ENCODE measurements at regions not wholly inside any gene's neighbourhood (a gene's known extent, or its start where the extent isn't known, plus 50 kb on each side); places are given as distances from the start of the nearest gene placed in this dataset.

DNA sequence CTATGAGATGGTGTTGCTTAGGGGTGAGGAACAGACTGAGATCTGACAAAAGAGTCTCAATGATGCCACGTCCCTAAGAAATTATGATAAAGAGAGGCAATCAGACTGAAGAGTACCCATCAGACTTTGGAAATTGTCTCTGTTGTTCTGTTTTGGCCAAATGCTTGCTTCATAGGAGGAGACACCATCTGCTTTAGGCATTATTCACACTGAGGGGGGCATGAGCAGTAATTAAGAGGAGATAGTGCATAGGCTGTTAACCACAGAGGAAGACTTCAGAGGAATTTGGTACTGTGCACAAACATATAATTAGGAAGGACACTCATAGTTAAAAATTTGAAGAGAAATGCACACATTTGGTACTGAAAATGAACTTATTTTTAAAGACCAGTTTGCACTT is 190.7 kb downstream of the FAM170A start:
- no peak for DNase-seq
- H3K36me3 ChIP-seq (ENCODE audit: low read depth): no peaks in the 10 kb centered on the region
- TF ChIP-seq, protein P1, sequence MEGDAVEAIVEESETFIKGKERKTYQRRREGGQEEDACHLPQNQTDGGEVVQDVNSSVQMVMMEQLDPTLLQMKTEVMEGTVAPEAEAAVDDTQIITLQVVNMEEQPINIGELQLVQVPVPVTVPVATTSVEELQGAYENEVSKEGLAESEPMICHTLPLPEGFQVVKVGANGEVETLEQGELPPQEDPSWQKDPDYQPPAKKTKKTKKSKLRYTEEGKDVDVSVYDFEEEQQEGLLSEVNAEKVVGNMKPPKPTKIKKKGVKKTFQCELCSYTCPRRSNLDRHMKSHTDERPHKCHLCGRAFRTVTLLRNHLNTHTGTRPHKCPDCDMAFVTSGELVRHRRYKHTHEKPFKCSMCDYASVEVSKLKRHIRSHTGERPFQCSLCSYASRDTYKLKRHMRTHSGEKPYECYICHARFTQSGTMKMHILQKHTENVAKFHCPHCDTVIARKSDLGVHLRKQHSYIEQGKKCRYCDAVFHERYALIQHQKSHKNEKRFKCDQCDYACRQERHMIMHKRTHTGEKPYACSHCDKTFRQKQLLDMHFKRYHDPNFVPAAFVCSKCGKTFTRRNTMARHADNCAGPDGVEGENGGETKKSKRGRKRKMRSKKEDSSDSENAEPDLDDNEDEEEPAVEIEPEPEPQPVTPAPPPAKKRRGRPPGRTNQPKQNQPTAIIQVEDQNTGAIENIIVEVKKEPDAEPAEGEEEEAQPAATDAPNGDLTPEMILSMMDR (IDR thresholded peaks at IDR 0.05): no peak
- ATAC-seq: no peak
- intact Hi-C loops (cut with DNase I, micrococcal nuclease): no loop called here
- H3K9me3 ChIP-seq: no peaks in the 10 kb centered on the region
- no peaks in the 10 kb centered on the region for H3K4me1 ChIP-seq (ENCODE audit: low read depth)
- H3K4me3 ChIP-seq: no peak overlapping the region

DNA sequence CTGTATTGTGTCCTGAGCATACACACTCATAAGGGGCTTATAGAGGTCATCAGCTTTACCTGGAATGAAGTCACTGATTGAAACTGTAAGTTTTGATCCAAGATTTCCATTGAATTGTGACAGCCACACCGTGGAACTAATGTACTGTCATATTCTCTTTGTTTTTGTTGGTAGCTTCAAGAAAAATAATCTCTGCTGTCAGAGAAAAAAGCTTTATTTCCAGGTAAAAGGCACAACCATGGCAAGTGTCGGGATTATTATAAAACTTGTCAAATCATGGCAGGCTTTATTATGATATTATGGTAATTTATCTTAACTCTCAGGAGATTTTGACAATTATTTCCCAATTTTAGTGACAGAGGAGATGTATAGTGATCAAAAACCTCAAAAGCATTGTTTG is 191.2 kb downstream of the FAM170A start:
- intact Hi-C loops (cut with DNase I, micrococcal nuclease): no loop called here
- DNase-seq (no peak), ATAC-seq (no peak)
- Histone ChIP-seq H3K36me3 (ENCODE audit: low read depth) (no peaks in the 10 kb centered on the region), H3K9me3 (no peaks in the 10 kb centered on the region), H3K4me3 (no peak overlapping the region), H3K4me1 (ENCODE audit: low read depth) (no peaks in the 10 kb centered on the region)
- TF ChIP-seq, protein P1 (IDR thresholded peaks at IDR 0.05): no peak

DNA sequence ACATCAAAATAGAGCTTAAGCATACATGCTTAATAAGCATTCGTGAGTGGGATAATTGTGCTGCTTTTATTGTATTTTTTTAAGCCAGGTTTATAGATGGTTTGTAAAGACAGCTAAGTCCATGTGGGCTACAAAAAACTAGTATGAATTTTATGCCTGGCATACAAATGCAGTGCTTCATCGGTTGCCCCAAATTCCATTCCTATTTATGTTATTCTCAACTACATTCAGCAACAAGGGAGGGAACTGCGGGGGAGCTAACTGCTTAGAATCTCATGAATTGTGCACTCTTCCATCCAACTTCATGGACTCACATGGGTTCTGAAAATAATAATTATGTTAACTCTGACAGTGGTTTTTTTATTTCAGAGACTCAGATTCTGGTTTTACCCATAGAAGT is 199.2 kb downstream of the FAM170A start:
- Histone ChIP-seq H3K4me3 (no peak overlapping the region), H3K4me1 (ENCODE audit: low read depth) (no peaks in the 10 kb centered on the region), H3K36me3 (ENCODE audit: low read depth) (no peaks in the 10 kb centered on the region), H3K9me3 (no peaks in the 10 kb centered on the region)
- DNase-seq: no peak
- TF ChIP-seq, protein P1 (IDR thresholded peaks at IDR 0.05): no peak
- intact Hi-C loops (cut with DNase I, micrococcal nuclease): no loop called here
- ATAC-seq: no peak

DNA sequence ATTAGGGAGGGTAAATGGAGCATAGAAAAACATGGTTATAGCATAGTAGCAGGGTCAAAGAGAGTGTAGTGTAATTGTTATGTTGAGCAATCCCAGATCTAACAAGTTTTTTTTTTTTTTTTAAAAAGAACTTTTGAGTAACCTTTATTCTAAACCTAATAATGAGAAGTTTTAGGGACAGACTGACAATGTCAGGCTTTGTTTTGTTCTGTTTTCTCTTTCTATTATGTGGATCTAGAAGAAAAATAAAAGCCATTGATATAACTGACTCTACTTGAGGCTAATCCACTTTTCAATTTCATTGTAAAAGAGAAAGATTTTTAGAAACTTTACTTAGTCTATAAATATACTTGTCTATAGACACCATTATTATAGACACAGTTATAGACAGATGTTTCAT is 200.0 kb downstream of the FAM170A start:
- Histone ChIP-seq H3K4me3 (no peak overlapping the region), H3K36me3 (ENCODE audit: low read depth) (no peaks in the 10 kb centered on the region), H3K4me1 (ENCODE audit: low read depth) (no peaks in the 10 kb centered on the region), H3K9me3 (no peaks in the 10 kb centered on the region)
- ATAC-seq (no peak), DNase-seq (no peak)
- intact Hi-C loops (cut with DNase I, micrococcal nuclease): no loop called here
- TF ChIP-seq, protein P1 (IDR thresholded peaks at IDR 0.05): no peak

DNA sequence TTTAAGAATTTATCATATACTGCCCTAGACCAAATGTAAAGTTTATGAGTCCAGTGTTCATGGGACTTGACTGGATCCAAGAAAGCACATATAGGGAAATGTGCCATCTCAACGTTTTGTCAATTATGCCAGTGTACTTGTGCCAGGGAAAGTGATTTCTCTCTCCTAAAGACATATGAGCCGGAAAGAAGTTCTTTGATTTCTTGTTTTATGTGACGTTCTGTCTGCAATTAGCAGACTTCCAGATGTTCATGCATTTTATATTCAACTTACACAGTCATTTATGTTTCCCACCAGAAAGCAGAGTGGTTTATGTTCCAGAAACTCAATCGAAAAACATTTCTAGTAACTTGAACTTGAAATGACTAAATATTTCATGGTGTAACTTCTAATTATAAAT is 203.8 kb downstream of the FAM170A start:
- intact Hi-C loops (cut with DNase I, micrococcal nuclease): no loop called here
- ATAC-seq (peak; percentile 36), DNase-seq (no peak)
- Histone ChIP-seq H3K9me3 (no peaks in the 10 kb centered on the region), H3K4me3 (no peak overlapping the region), H3K4me1 (ENCODE audit: low read depth) (no peaks in the 10 kb centered on the region), H3K36me3 (ENCODE audit: low read depth) (no peaks in the 10 kb centered on the region)
- TF ChIP-seq, protein P1 (IDR thresholded peaks at IDR 0.05): no peak

DNA sequence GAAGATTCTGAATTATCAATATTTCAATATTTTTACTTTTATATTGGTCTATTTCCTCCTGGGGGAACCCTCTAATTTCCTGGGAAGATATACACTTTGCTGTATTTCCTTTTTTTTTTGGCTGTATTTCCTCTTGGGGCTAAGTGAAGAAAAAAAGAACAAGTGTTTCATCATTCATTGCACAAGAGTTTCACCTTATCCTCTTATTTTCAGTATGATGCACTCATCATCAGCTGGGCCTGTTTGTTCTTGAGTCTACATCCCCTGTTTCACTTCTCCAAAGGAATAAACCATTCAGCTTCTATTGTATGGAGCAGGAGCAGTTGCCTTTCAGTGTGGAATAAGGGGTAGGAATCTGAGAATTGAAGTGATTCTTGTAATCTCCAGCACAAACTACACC is 210.8 kb downstream of the FAM170A start:
- Histone ChIP-seq H3K4me3 (no peak overlapping the region), H3K36me3 (ENCODE audit: low read depth) (no peaks in the 10 kb centered on the region), H3K9me3 (no peaks in the 10 kb centered on the region), H3K4me1 (ENCODE audit: low read depth) (no peaks in the 10 kb centered on the region)
- DNase-seq: no peak
- ATAC-seq: no peak
- intact Hi-C loops (cut with DNase I, micrococcal nuclease): no loop called here
- TF ChIP-seq, protein P1 (IDR thresholded peaks at IDR 0.05): no peak

All from mucosa of descending colon (tissue), 3 donors.